Large intestine (tissue), 3 donors: ENCODE measurements at regions not wholly inside any gene's neighbourhood (a gene's known extent, or its start where the extent isn't known, plus 50 kb on each side); places are given as distances from the start of the nearest gene placed in this dataset.
A peak's percentile ranks its signal among the peaks of the same experiment; 100 is the strongest.

ENCODE experiments used
- DNase-seq, 2 donors: peaks; one replicate each; pipeline versions ENCODE4 v3.0.0 to v3.0.0-alpha.2; 2013
- H3K27ac ChIP-seq: one replicate; pipeline ENCODE4 v1.5.1; 2013; ENCODE audit warnings: low read length
- H3K27me3 ChIP-seq: 2 replicates; pipeline ENCODE4 v1.6.1; 2013; ENCODE audit warnings: low read length; ENCODE audit not compliant: control insufficient read depth, insufficient read depth
- H3K36me3 ChIP-seq: 2 replicates; pipeline ENCODE4 v1.6.1; 2013; ENCODE audit warnings: low read length; ENCODE audit not compliant: control insufficient read depth, insufficient read depth
- H3K4me1 ChIP-seq: one replicate; pipeline ENCODE4 v1.6.1; 2013; ENCODE audit warnings: low read length; ENCODE audit not compliant: control insufficient read depth, insufficient read depth
- H3K4me3 ChIP-seq: one replicate; pipeline ENCODE4 v1.5.1; 2013; ENCODE audit warnings: low read length
- H3K9me3 ChIP-seq: one replicate; pipeline ENCODE4 v1.6.1; 2013; ENCODE audit warnings: mild to moderate bottlenecking, low read depth, low read length, moderate library complexity; ENCODE audit not compliant: control insufficient read depth
- WGBS: methylation state at CpG from one replicate; pipeline ENCODE4 v1.1.5; 2013; ENCODE audit warnings: low lambda C conversion rate; ENCODE audit not compliant: insufficient coverage; 5-methylcytosine and 5-hydroxymethylcytosine counted together

- no CpG with 5 or more reads among the region's 3 CpGs for WGBS
- H3K9me3 ChIP-seq = no peaks in the 10 kb centered on the region
Observed at GRCh38 chr10:31154996-31155395, 123.3 kb upstream of the ZNF438 start.

GRCh38 chr10:31157123-31158010 lies 125.7 kb upstream of the ZNF438 start:
- no peaks in the 10 kb centered on the region for H3K36me3 ChIP-seq
- no peaks in the 10 kb centered on the region for H3K27me3 ChIP-seq
- peaks cover 2% of the 10 kb centered on the region for H3K4me1 ChIP-seq
- WGBS = 60% methylated on average over 3 of the region's 19 CpGs
- H3K27ac ChIP-seq = peak overlapping the region; percentile 48
- H3K9me3 ChIP-seq = no peaks in the 10 kb centered on the region
- H3K4me3 ChIP-seq = no peak overlapping the region
- peak; percentile 55 to 62 for DNase-seq

More at GRCh38 chr10:31154996-31155395, 123.3 kb upstream of the ZNF438 start:
- no peak overlapping the region for H3K4me3 ChIP-seq
- peaks cover 2% of the 10 kb centered on the region for H3K4me1 ChIP-seq
- DNase-seq = no peak
- H3K36me3 ChIP-seq = no peaks in the 10 kb centered on the region
- H3K27ac ChIP-seq = no peak overlapping the region
- H3K27me3 ChIP-seq = no peaks in the 10 kb centered on the region

GRCh38 chr10:31158011-31158658 lies 126.5 kb upstream of the ZNF438 start:
- Histone ChIP-seq H3K36me3 (no peaks in the 10 kb centered on the region), H3K27me3 (no peaks in the 10 kb centered on the region), H3K4me1 (peaks cover 2% of the 10 kb centered on the region), H3K4me3 (no peak overlapping the region), H3K9me3 (no peaks in the 10 kb centered on the region), H3K27ac (peak overlapping the region; percentile 48)
- WGBS = 71% methylated on average over 2 of the region's 9 CpGs
- no peak for DNase-seq

GRCh38 chr10:31166606-31167005 lies 134.9 kb upstream of the ZNF438 start:
- Histone ChIP-seq H3K27ac (no peak overlapping the region), H3K4me3 (no peak overlapping the region), H3K4me1 (no peaks in the 10 kb centered on the region), H3K9me3 (no peaks in the 10 kb centered on the region), H3K36me3 (no peaks in the 10 kb centered on the region), H3K27me3 (no peaks in the 10 kb centered on the region)
- DNase-seq = no peak
- no CpG with 5 or more reads among the region's 3 CpGs for WGBS

GRCh38 chr10:31170636-31171035 lies 139.0 kb upstream of the ZNF438 start:
- Histone ChIP-seq H3K4me3 (no peak overlapping the region), H3K36me3 (no peaks in the 10 kb centered on the region), H3K27ac (no peak overlapping the region), H3K4me1 (no peaks in the 10 kb centered on the region), H3K9me3 (peaks cover 5% of the 10 kb centered on the region), H3K27me3 (no peaks in the 10 kb centered on the region)
- no peak for DNase-seq
- no CpG with 5 or more reads among the region's 4 CpGs for WGBS

GRCh38 chr10:31171402-31172083 lies 139.9 kb upstream of the ZNF438 start:
- no peak for DNase-seq
- Histone ChIP-seq H3K4me3 (no peak overlapping the region), H3K9me3 (peaks cover 6% of the 10 kb centered on the region), H3K4me1 (no peaks in the 10 kb centered on the region), H3K27ac (no peak overlapping the region), H3K36me3 (no peaks in the 10 kb centered on the region), H3K27me3 (no peaks in the 10 kb centered on the region)
- 40% methylated on average over 1 of the region's 4 CpGs for WGBS

- Histone ChIP-seq H3K9me3 (peaks cover 6% of the 10 kb centered on the region), H3K4me3 (no peak overlapping the region), H3K36me3 (no peaks in the 10 kb centered on the region), H3K27me3 (no peaks in the 10 kb centered on the region), H3K4me1 (no peaks in the 10 kb centered on the region), H3K27ac (no peak overlapping the region)
- no CpG with 5 or more reads among the region's 1 CpG for WGBS
- DNase-seq = no peak
Observed at GRCh38 chr10:31172925-31173324, 141.3 kb upstream of the ZNF438 start.

- WGBS = 62% methylated on average over 2 of the region's 5 CpGs
- DNase-seq = no peak
- H3K27ac ChIP-seq = no peak overlapping the region
- peaks cover 6% of the 10 kb centered on the region for H3K9me3 ChIP-seq
- H3K4me3 ChIP-seq = no peak overlapping the region
- H3K4me1 ChIP-seq = no peaks in the 10 kb centered on the region
- H3K36me3 ChIP-seq = no peaks in the 10 kb centered on the region
- no peaks in the 10 kb centered on the region for H3K27me3 ChIP-seq
Observed at GRCh38 chr10:31173752-31174151, 142.1 kb upstream of the ZNF438 start.

GRCh38 chr10:31179091-31179680 lies 139.8 kb upstream of the ZEB1 start:
- H3K27me3 ChIP-seq = no peaks in the 10 kb centered on the region
- H3K36me3 ChIP-seq = no peaks in the 10 kb centered on the region
- no peak for DNase-seq
- 84% methylated on average over 5 of the region's 5 CpGs for WGBS
- H3K4me3 ChIP-seq = no peak overlapping the region
- no peak overlapping the region for H3K27ac ChIP-seq
- no peaks in the 10 kb centered on the region for H3K4me1 ChIP-seq
- H3K9me3 ChIP-seq = peaks cover 6% of the 10 kb centered on the region
